Chondrocyte (in vitro differentiated cells): ENCODE measurements at regions not wholly inside any gene's neighbourhood (a gene's known extent, or its start where the extent isn't known, plus 50 kb on each side); places are given as distances from the start of the nearest gene placed in this dataset.

Experiments
- DNase-seq: peaks from one replicate; pipeline ENCODE4 v3.0.0; 2021; ENCODE audit warnings: mixed read lengths, low spot score
- H3K27ac Mint-ChIP-seq: one replicate; pipeline ENCODE4 v1.8.0; 2021; ENCODE audit warnings: mild to moderate bottlenecking, moderate library complexity, mixed read lengths; ENCODE audit not compliant: unreplicated experiment
- H3K27me3 Mint-ChIP-seq: 2 replicates; pipeline ENCODE4 v1.8.0; 2021; ENCODE audit warnings: low read depth, mixed read lengths
- H3K36me3 Mint-ChIP-seq: 2 replicates; pipeline ENCODE4 v1.8.0; 2021; ENCODE audit warnings: low read depth, mixed read lengths
- H3K4me1 Mint-ChIP-seq: 2 replicates; pipeline ENCODE4 v1.8.0; 2021; ENCODE audit warnings: low read depth, mild to moderate bottlenecking, mixed read lengths
- H3K4me3 Mint-ChIP-seq: one replicate; pipeline ENCODE4 v1.8.0; 2021; ENCODE audit warnings: mild to moderate bottlenecking, moderate library complexity, mixed read lengths; ENCODE audit not compliant: unreplicated experiment
- H3K9me3 Mint-ChIP-seq: 2 replicates; pipeline ENCODE4 v1.8.0; 2021; ENCODE audit warnings: low read depth, mixed read lengths
- TF ChIP-seq, protein P1 (sequence below): fragments of 200-600 bp; sonication (generic); IDR thresholded peaks from 2 replicates; pipeline ENCODE4 v1.5.0; 2021; ENCODE audit warnings: antibody characterized with exemption, mild to moderate bottlenecking, moderate library complexity

DNA sequence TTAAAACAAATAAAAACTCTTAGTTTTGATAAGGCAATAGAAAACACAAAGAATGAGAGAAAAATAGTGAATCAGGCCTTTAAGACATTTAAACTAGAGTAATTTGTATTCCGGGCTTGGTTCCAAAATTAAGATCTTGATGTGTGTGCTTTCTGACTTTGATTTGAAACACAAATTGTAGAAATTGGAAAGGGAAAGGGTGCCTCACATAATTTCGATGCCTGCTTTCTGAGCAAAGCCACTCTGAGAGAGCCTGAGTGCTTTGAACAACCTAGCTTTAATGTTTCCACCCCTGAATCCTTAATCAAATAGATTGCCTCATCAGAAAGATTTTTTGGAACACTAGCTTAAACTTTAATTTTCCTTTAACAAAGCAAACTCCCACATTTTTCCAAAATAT, 666.8 kb downstream of the PCDH18 start:
- Mint-ChIP-seq H3K27ac (no peak overlapping the region), H3K4me3 (no peak overlapping the region)

DNA sequence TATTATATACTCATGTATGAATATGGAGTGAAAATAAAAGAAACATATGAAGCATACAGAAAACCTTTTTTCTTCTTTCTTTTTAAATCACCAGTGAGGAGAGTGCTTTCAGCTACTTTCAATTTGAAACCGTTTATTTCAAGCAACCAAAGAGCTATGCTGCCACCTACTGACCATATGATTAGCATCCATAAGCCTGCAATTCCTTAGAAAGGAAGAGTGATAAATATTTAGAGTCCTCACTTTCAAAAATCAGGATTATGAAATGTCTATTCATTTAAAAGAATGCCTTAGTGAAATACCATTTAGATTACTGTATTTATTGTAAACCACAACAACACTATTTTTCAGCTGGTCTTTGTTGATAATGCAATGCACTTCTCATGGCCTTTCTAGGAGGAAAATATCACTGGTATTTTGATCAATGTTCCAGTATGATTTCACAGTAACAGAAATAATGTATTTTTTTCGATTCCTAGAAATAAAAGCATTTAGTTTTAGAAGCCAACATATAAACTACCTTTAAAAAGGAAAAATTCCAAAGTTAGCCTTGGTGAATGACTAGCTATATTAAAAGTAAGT, 667.6 kb downstream of the PCDH18 start:
- Mint-ChIP-seq H3K4me1 (peaks cover 10% of the 10 kb centered on the region), H3K27ac (no peak overlapping the region), H3K36me3 (no peaks in the 10 kb centered on the region), H3K27me3 (no peaks in the 10 kb centered on the region), H3K9me3 (no peaks in the 10 kb centered on the region), H3K4me3 (no peak overlapping the region)
- TF ChIP-seq, protein P1, sequence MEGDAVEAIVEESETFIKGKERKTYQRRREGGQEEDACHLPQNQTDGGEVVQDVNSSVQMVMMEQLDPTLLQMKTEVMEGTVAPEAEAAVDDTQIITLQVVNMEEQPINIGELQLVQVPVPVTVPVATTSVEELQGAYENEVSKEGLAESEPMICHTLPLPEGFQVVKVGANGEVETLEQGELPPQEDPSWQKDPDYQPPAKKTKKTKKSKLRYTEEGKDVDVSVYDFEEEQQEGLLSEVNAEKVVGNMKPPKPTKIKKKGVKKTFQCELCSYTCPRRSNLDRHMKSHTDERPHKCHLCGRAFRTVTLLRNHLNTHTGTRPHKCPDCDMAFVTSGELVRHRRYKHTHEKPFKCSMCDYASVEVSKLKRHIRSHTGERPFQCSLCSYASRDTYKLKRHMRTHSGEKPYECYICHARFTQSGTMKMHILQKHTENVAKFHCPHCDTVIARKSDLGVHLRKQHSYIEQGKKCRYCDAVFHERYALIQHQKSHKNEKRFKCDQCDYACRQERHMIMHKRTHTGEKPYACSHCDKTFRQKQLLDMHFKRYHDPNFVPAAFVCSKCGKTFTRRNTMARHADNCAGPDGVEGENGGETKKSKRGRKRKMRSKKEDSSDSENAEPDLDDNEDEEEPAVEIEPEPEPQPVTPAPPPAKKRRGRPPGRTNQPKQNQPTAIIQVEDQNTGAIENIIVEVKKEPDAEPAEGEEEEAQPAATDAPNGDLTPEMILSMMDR = peak; percentile 96
- no peak for DNase-seq

More for the DNA sequence above, 666.8 kb downstream of the PCDH18 start:
- peaks cover 10% of the 10 kb centered on the region for H3K4me1 Mint-ChIP-seq
- DNase-seq = no peak
- no peaks in the 10 kb centered on the region for H3K9me3 Mint-ChIP-seq
- H3K36me3 Mint-ChIP-seq = no peaks in the 10 kb centered on the region
- H3K27me3 Mint-ChIP-seq = no peaks in the 10 kb centered on the region
- TF ChIP-seq, protein P1 = no peak

DNA sequence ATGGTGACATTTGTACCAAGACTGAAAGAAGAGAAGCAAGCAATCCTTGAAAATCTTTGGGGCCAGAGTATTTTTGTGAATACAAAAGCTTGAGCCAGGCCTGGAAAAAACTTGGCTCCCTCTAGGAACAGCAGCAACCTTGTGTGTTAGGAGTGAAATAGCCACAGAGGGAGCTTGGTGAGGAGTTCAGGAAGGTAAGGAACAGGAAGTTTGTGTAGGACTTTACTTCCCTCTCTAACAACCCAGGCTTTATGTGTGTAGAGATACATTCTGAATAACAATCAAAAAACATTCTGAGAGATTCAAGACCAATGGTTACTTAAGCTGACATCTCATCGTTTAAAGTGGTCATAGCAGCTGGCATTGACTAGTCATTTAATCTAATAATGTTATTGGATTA, 668.5 kb downstream of the PCDH18 start:
- Mint-ChIP-seq H3K9me3 (no peaks in the 10 kb centered on the region), H3K4me1 (peaks cover 10% of the 10 kb centered on the region), H3K27ac (peak overlapping the region; percentile 18), H3K4me3 (no peak overlapping the region), H3K36me3 (no peaks in the 10 kb centered on the region), H3K27me3 (no peaks in the 10 kb centered on the region)
- DNase-seq = no peak
- TF ChIP-seq, protein P1 = no peak

DNA sequence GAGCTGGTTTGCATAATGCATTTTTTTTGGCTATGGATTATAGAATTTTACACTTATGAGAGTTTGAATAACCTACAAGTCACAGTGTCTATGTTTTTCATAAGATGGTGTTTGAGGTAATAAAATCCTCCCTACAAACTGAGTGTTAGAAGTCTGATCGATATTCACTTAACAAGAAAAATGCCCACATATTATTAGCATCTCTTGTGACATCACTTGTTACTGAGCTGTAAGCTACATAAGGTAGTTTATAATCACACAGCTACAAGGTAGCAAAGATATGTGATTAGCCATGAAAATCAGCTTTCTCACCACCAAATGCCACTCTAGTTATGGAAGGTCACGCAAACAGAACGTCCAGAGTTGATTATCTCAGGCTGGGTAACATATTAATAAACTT, 669.6 kb downstream of the PCDH18 start:
- Mint-ChIP-seq H3K4me3 (no peak overlapping the region), H3K36me3 (no peaks in the 10 kb centered on the region), H3K27me3 (no peaks in the 10 kb centered on the region), H3K9me3 (no peaks in the 10 kb centered on the region), H3K27ac (no peak overlapping the region), H3K4me1 (peaks cover 10% of the 10 kb centered on the region)
- TF ChIP-seq, protein P1 = no peak
- DNase-seq = no peak

DNA sequence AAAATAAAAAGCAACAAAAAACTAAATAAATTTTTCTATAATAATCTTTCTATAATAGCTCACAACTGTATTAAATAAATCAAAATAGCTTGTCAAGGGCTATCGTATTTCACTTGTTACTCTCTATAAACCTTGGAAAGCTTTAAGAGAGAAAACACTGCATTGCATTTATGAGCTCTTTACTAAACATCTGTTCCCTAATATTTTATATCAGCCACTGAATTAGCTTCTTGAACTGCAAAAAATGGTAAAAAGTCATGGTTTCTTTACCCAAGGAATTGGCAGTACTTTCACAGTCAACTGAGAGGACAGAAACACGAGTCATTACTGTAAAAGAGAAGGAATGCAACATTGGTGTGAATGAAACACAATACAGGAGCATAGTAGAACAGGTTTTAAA, 671.2 kb downstream of the PCDH18 start:
- H3K36me3 Mint-ChIP-seq = no peaks in the 10 kb centered on the region
- peaks cover 10% of the 10 kb centered on the region for H3K4me1 Mint-ChIP-seq
- no peak for DNase-seq
- H3K4me3 Mint-ChIP-seq = no peak overlapping the region
- H3K9me3 Mint-ChIP-seq = no peaks in the 10 kb centered on the region
- H3K27me3 Mint-ChIP-seq = no peaks in the 10 kb centered on the region
- TF ChIP-seq, protein P1 = no peak
- H3K27ac Mint-ChIP-seq = no peak overlapping the region
